ENCODE measurements at regions not wholly inside any gene's neighbourhood (a gene's known extent, or its start where the extent isn't known, plus 50 kb on each side); places are given as distances from the start of the nearest gene placed in this dataset.

DNA sequence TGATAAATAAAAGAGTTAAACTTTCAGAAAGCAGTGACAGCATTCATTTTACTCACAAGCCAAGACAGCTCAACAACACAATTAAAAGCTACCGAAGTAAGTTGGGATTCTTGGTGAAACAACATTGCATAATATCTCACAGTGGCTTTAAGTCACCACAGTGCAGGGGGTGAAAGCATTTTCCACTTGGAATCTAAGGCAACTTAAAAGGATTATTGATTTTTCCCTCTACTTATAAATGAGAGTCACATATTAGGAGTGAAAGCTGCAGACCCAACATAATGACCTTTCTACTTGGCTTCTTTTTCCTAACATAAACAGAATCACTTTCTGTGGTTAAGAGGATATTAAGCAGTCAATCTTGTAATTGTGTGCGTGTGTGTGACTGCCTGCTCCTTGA, 536.6 kb upstream of the CXADR start:
- TF ChIP-seq EZH2 (IDR thresholded peaks at IDR 0.05) = no peak
- no peak for TF ChIP-seq POLR2AphosphoS5 (IDR thresholded peaks at IDR 0.05; ENCODE audit: borderline replicate concordance, low read depth, low read length)

Measured in SK-N-MC (cell line).